HepG2 (cell line): ENCODE measurements at regions not wholly inside any gene's neighbourhood (a gene's known extent, or its start where the extent isn't known, plus 50 kb on each side); places are given as distances from the start of the nearest gene placed in this dataset.

ENCODE experiments used
- AGO1 ChIP-seq: fragments of 200-400 bp; formaldehyde crosslinking; IDR thresholded peaks from 2 replicates; pipeline ENCODE4 v1.6.1; 2017; ENCODE audit warnings: mild to moderate bottlenecking, low read depth, low read length, moderate library complexity; ENCODE audit not compliant: poor library complexity, severe bottlenecking
- AKAP8 ChIP-seq: sonication (generic); formaldehyde crosslinking; IDR thresholded peaks from 2 replicates; pipeline ENCODE4 v1.5.1; 2020; ENCODE audit warnings: mild to moderate bottlenecking, missing genetic modification reagents
- ARNTL ChIP-seq: sonication (generic); formaldehyde crosslinking; IDR thresholded peaks from 2 replicates; pipeline ENCODE4 v1.4.0; 2020; ENCODE audit warnings: mild to moderate bottlenecking, missing genetic modification reagents
- GATAD2A ChIP-seq: IDR thresholded peaks from 2 replicates; pipeline ENCODE4 v1.6.1; 2016
- HHEX ChIP-seq: IDR thresholded peaks from 2 replicates; pipeline ENCODE4 v1.6.1; 2016; ENCODE audit warnings: control low read depth
- HNRNPK ChIP-seq: fragments of 200-400 bp; formaldehyde crosslinking; IDR thresholded peaks from 2 replicates; pipeline ENCODE4 v1.6.1; 2018; ENCODE audit warnings: low read length, low read depth, moderate library complexity, mild to moderate bottlenecking; ENCODE audit not compliant: poor library complexity, severe bottlenecking
- KAT8 ChIP-seq: IDR thresholded peaks from 2 replicates; pipeline ENCODE4 v1.6.1; 2016; ENCODE audit warnings: missing genetic modification reagents, missing compliant biosample characterization
- KDM1A ChIP-seq: IDR thresholded peaks from 2 replicates; pipeline ENCODE4 v1.6.1; 2016; ENCODE audit warnings: missing compliant biosample characterization
- KLF12 ChIP-seq: sonication (generic); formaldehyde crosslinking; IDR thresholded peaks from 2 replicates; pipeline ENCODE4 v1.4.0; 2020; ENCODE audit warnings: missing genetic modification reagents, borderline replicate concordance
- MEIS1 ChIP-seq: sonication (generic); formaldehyde crosslinking; IDR thresholded peaks from 2 replicates; pipeline ENCODE4 v1.9.0; 2021; ENCODE audit warnings: mild to moderate bottlenecking, missing genetic modification reagents, moderate library complexity, borderline replicate concordance
- MZF1 ChIP-seq: sonication (generic); formaldehyde crosslinking; IDR thresholded peaks from 2 replicates; pipeline ENCODE4 v1.8.1; 2023; ENCODE audit warnings: mild to moderate bottlenecking, missing genetic modification reagents, borderline replicate concordance
- PHF8 ChIP-seq: sonication (generic); formaldehyde crosslinking; IDR thresholded peaks from 2 replicates; pipeline ENCODE4 v1.5.0; 2020; ENCODE audit warnings: missing genetic modification reagents
- RAD21 ChIP-seq: fragments of 450-650 bp; formaldehyde crosslinking; IDR thresholded peaks from 2 replicates; pipeline ENCODE4 v1.5.0; 2020; ENCODE audit warnings: mild to moderate bottlenecking
- SETDB1 ChIP-seq: sonication (generic); formaldehyde crosslinking; IDR thresholded peaks from 2 replicates; pipeline ENCODE4 v1.5.1; 2020; ENCODE audit warnings: missing genetic modification reagents, mild to moderate bottlenecking, borderline replicate concordance
- TGIF2 ChIP-seq: IDR thresholded peaks from 2 replicates; pipeline ENCODE4 v1.6.1; 2016; ENCODE audit warnings: control low read depth, missing compliant biosample characterization
- ZBTB20 ChIP-seq: sonication (generic); formaldehyde crosslinking; IDR thresholded peaks from 2 replicates; pipeline ENCODE4 v1.8.1; 2023; ENCODE audit warnings: missing genetic modification reagents, low read depth, mild to moderate bottlenecking, borderline replicate concordance
- ZBTB42 ChIP-seq: sonication (generic); formaldehyde crosslinking; IDR thresholded peaks from 2 replicates; pipeline ENCODE4 v1.5.0; 2020; ENCODE audit warnings: mild to moderate bottlenecking, missing genetic modification reagents
- ZEB1 ChIP-seq: IDR thresholded peaks from 2 replicates; pipeline ENCODE4 v1.6.1; 2012; ENCODE audit warnings: mild to moderate bottlenecking, low read depth, inconsistent platforms; ENCODE audit not compliant: insufficient replicate concordance
- ZFP36L1 ChIP-seq: sonication (generic); formaldehyde crosslinking; IDR thresholded peaks from 2 replicates; pipeline ENCODE4 v1.8.0; 2022; ENCODE audit warnings: mild to moderate bottlenecking, missing genetic modification reagents, moderate library complexity
- ZNF253 ChIP-seq: sonication (generic); formaldehyde crosslinking; IDR thresholded peaks from 2 replicates; pipeline ENCODE4 v1.8.0; 2022; ENCODE audit warnings: mild to moderate bottlenecking, missing genetic modification reagents, borderline replicate concordance
- ZNF256 ChIP-seq: sonication (generic); formaldehyde crosslinking; conservative IDR thresholded peaks from 2 replicates; pipeline ENCODE4 v1.4.0; 2020; ENCODE audit warnings: missing genetic modification reagents
- ZNF3 ChIP-seq: IDR thresholded peaks from 2 replicates; pipeline ENCODE4 v1.7.0; 2017; ENCODE audit warnings: inconsistent platforms
- ZNF350 ChIP-seq: sonication (generic); formaldehyde crosslinking; IDR thresholded peaks from 2 replicates; pipeline ENCODE4 v1.4.0; 2020; ENCODE audit warnings: mild to moderate bottlenecking, low read depth, missing genetic modification reagents, borderline replicate concordance
- ZNF619 ChIP-seq: sonication (generic); formaldehyde crosslinking; IDR thresholded peaks from 2 replicates; pipeline ENCODE4 v1.4.0; 2020; ENCODE audit warnings: mild to moderate bottlenecking, missing genetic modification reagents
- ZNF746 ChIP-seq: sonication (generic); formaldehyde crosslinking; IDR thresholded peaks from 2 replicates; pipeline ENCODE4 v1.8.0; 2022; ENCODE audit warnings: mild to moderate bottlenecking, missing genetic modification reagents
- ZNF879 ChIP-seq: sonication (generic); formaldehyde crosslinking; IDR thresholded peaks from 2 replicates; pipeline ENCODE4 v1.8.1; 2023; ENCODE audit warnings: missing genetic modification reagents
- TF ChIP-seq, protein P1 (sequence below): sonication (generic); formaldehyde crosslinking; IDR thresholded peaks from 2 replicates; pipeline ENCODE4 v1.5.0; 2020; ENCODE audit warnings: missing genetic modification reagents
- TF ChIP-seq, protein P2 (sequence below): IDR thresholded peaks from 2 replicates; pipeline ENCODE4 v1.6.1; 2016
- TF ChIP-seq, protein P3 (sequence below): sonication (generic); formaldehyde crosslinking; IDR thresholded peaks from 2 replicates; pipeline ENCODE4 v1.4.0; 2020; ENCODE audit warnings: missing genetic modification reagents, low read depth, mild to moderate bottlenecking, borderline replicate concordance

DNA sequence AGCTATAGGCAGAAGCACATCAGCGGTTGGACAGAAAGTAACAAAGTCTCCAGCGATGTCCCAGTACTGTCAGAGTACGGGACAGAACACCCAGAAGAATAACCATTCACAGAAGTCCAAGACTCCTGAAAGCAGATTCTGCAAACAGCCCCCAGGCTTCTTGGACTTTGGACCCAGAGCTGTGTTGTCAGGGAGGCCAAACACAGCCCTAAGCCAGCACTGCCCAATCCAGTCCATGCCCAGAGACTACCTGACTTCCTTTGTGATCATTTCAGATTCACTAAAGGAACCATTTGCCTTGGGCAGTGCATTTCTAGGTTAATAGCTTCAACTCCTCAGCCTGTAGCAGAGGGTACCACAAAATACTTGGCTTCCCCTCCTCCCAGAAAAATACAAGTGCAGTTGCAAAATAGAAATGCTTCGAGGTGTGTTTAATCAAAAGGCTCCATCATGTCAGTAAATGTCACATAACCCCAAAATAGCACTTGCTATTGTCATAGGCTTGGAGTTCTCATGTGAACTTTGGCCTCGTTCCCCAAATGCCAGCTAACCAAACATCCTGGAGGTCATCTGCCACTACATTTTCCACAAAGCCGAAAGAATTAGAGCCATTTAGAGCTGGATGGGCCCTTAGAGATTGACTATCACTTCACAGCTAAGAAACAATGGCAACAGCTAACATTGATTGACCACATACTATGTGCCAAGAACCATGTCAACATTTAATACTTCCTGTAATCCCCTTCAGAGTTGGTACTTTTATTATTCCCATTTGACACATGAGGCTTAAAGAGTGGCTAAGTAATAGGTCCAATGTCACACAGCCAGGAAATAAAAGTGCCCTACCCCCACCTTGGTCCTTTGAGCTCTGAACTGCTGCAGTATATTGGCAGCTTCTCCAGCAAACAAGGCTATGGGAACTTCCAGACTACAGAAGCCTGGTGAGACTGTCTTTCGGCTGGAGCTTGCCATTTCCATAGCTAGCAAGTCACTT, 329.9 kb downstream of the FOXO1 start (continued):
- TF ChIP-seq, protein P1, sequence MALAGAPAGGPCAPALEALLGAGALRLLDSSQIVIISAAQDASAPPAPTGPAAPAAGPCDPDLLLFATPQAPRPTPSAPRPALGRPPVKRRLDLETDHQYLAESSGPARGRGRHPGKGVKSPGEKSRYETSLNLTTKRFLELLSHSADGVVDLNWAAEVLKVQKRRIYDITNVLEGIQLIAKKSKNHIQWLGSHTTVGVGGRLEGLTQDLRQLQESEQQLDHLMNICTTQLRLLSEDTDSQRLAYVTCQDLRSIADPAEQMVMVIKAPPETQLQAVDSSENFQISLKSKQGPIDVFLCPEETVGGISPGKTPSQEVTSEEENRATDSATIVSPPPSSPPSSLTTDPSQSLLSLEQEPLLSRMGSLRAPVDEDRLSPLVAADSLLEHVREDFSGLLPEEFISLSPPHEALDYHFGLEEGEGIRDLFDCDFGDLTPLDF (CRISPR knock-in tag): no peak
- TF ChIP-seq KLF12: no peak
- TF ChIP-seq TGIF2 (CRISPR knock-in tag): no peak
- TF ChIP-seq, protein P2, sequence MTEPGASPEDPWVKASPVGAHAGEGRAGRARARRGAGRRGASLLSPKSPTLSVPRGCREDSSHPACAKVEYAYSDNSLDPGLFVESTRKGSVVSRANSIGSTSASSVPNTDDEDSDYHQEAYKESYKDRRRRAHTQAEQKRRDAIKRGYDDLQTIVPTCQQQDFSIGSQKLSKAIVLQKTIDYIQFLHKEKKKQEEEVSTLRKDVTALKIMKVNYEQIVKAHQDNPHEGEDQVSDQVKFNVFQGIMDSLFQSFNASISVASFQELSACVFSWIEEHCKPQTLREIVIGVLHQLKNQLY: no peak
- TF ChIP-seq ZNF253 (CRISPR knock-in tag): no peak
- no peak for TF ChIP-seq ZEB1
- no peak for TF ChIP-seq ZNF879
- no peak for TF ChIP-seq ZNF619 (CRISPR knock-in tag)
- no peak for TF ChIP-seq AKAP8 (CRISPR knock-in tag)
- TF ChIP-seq RAD21 (CRISPR knock-in tag): no peak
- TF ChIP-seq HHEX (CRISPR knock-in tag): peak; percentile 6; the same call in 1 of the 2 replicates
- TF ChIP-seq ZFP36L1 (CRISPR knock-in tag): no peak
- no peak for TF ChIP-seq KAT8
- no peak for TF ChIP-seq ZNF256
- peak; percentile 65 for TF ChIP-seq GATAD2A (CRISPR knock-in tag)
- TF ChIP-seq, protein P3, sequence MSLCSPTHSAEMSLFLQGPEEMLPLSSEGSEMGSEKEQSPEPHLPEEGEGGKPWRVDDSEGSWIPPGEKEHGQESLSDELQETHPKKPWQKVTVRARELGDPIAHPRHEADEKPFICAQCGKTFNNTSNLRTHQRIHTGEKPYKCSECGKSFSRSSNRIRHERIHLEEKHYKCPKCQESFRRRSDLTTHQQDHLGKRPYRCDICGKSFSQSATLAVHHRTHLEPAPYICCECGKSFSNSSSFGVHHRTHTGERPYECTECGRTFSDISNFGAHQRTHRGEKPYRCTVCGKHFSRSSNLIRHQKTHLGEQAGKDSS (CRISPR knock-in tag): no peak
- TF ChIP-seq SETDB1: no peak
- no peak for TF ChIP-seq ZNF3 (CRISPR knock-in tag)
- no peak for TF ChIP-seq MZF1 (CRISPR knock-in tag)
- 0 out of 2 replicates have a peak, but pooled peaks have one; percentile 16 for TF ChIP-seq MEIS1 (CRISPR knock-in tag)
- 0 out of 2 replicates have a peak, but pooled peaks have one; percentile 21 for TF ChIP-seq ZBTB20 (CRISPR knock-in tag)
- TF ChIP-seq ZBTB42 (CRISPR knock-in tag): no peak
- no peak; the same call in 1 of the 2 replicates for TF ChIP-seq KDM1A (CRISPR knock-in tag)
- TF ChIP-seq ZNF746 (CRISPR knock-in tag): no peak
- TF ChIP-seq ARNTL (CRISPR knock-in tag): no peak
- no peak for TF ChIP-seq AGO1
- no peak for TF ChIP-seq PHF8 (CRISPR knock-in tag)
- TF ChIP-seq ZNF350 (CRISPR knock-in tag): no peak
- no peak for TF ChIP-seq HNRNPK
